ENCODE measurements at regions not wholly inside any gene's neighbourhood (a gene's known extent, or its start where the extent isn't known, plus 50 kb on each side); places are given as distances from the start of the nearest gene placed in this dataset.

GRCh38 chr13:59343993-59344822 lies 819.5 kb downstream of the DIAPH3 start:
- Histone ChIP-seq H3K9me3 (ENCODE audit: insufficient read depth, low read depth, low read length) (no peaks in the 10 kb centered on the region), H3F3A (ENCODE audit: low read depth) (no peaks in the 10 kb centered on the region), H3K4me2 (ENCODE audit: low read depth, low read length, poor library complexity, severe bottlenecking) (no peak overlapping the region), H3K9me2 (replicated peaks; ENCODE audit: low read depth, low read length) (no peaks in the 10 kb centered on the region), H3K27me3 (ENCODE audit: insufficient read depth, low read length, poor library complexity, severe bottlenecking) (no peaks in the 10 kb centered on the region), H3K4me1 (ENCODE audit: insufficient read depth, low read length, poor library complexity, severe bottlenecking) (peaks cover 5% of the 10 kb centered on the region), H4K20me1 (ENCODE audit: insufficient read depth, low read length, poor library complexity, severe bottlenecking) (no peaks in the 10 kb centered on the region), H3K9ac (ENCODE audit: low read depth, low read length, poor library complexity, severe bottlenecking) (no peak overlapping the region), H3K4me3 (ENCODE audit: low read length, poor library complexity, severe bottlenecking) (no peak overlapping the region), H2AFZ (ENCODE audit: low read length) (no peak overlapping the region), H3K36me3 (ENCODE audit: insufficient read depth, low read length) (no peaks in the 10 kb centered on the region), H3K79me2 (ENCODE audit: insufficient read depth, low read length) (no peaks in the 10 kb centered on the region)
- TF ChIP-seq EZH2phosphoT487 (IDR thresholded peaks at IDR 0.05; ENCODE audit: borderline replicate concordance) (no peak), CTCF (conservative IDR thresholded peaks at IDR 0.05; ENCODE audit: low read length) (peak; percentile 24; the same call in 1 of the 2 replicates)

- H4K20me1 ChIP-seq (ENCODE audit: insufficient read depth, low read length, poor library complexity, severe bottlenecking) = no peaks in the 10 kb centered on the region
Observed at GRCh38 chr13:59345311-59345710, 818.4 kb downstream of the DIAPH3 start.

GRCh38 chr13:59346999-59347723 lies 816.6 kb downstream of the DIAPH3 start:
- no peaks in the 10 kb centered on the region for H3K79me2 ChIP-seq (ENCODE audit: insufficient read depth, low read length)
- no peak overlapping the region for H3K9ac ChIP-seq (ENCODE audit: low read depth, low read length, poor library complexity, severe bottlenecking)
- H4K20me1 ChIP-seq (ENCODE audit: insufficient read depth, low read length, poor library complexity, severe bottlenecking) = no peaks in the 10 kb centered on the region
- H3K4me3 ChIP-seq (ENCODE audit: low read length, poor library complexity, severe bottlenecking) = no peak overlapping the region
- H3K4me1 ChIP-seq (ENCODE audit: insufficient read depth, low read length, poor library complexity, severe bottlenecking) = peaks cover 5% of the 10 kb centered on the region
- H2AFZ ChIP-seq (ENCODE audit: low read length) = no peak overlapping the region
- no peak overlapping the region for H3K4me2 ChIP-seq (ENCODE audit: low read depth, low read length, poor library complexity, severe bottlenecking)
- H3K9me3 ChIP-seq (ENCODE audit: insufficient read depth, low read depth, low read length) = no peaks in the 10 kb centered on the region
- H3K36me3 ChIP-seq (ENCODE audit: insufficient read depth, low read length) = no peaks in the 10 kb centered on the region
- H3K9me2 ChIP-seq (replicated peaks; ENCODE audit: low read depth, low read length) = no peaks in the 10 kb centered on the region
- no peaks in the 10 kb centered on the region for H3F3A ChIP-seq (ENCODE audit: low read depth)
- no peaks in the 10 kb centered on the region for H3K27me3 ChIP-seq (ENCODE audit: insufficient read depth, low read length, poor library complexity, severe bottlenecking)
- TF ChIP-seq CTCF (conservative IDR thresholded peaks at IDR 0.05; ENCODE audit: low read length) = no peak
- no peak for TF ChIP-seq EZH2phosphoT487 (IDR thresholded peaks at IDR 0.05; ENCODE audit: borderline replicate concordance)

More at GRCh38 chr13:59345311-59345710, 818.4 kb downstream of the DIAPH3 start:
- Histone ChIP-seq H2AFZ (ENCODE audit: low read length) (no peak overlapping the region), H3K79me2 (ENCODE audit: insufficient read depth, low read length) (no peaks in the 10 kb centered on the region), H3K36me3 (ENCODE audit: insufficient read depth, low read length) (no peaks in the 10 kb centered on the region), H3K9me2 (replicated peaks; ENCODE audit: low read depth, low read length) (no peaks in the 10 kb centered on the region), H3K4me1 (ENCODE audit: insufficient read depth, low read length, poor library complexity, severe bottlenecking) (peaks cover 5% of the 10 kb centered on the region), H3F3A (ENCODE audit: low read depth) (no peaks in the 10 kb centered on the region), H3K4me2 (ENCODE audit: low read depth, low read length, poor library complexity, severe bottlenecking) (no peak overlapping the region), H3K9me3 (ENCODE audit: insufficient read depth, low read depth, low read length) (no peaks in the 10 kb centered on the region), H3K9ac (ENCODE audit: low read depth, low read length, poor library complexity, severe bottlenecking) (no peak overlapping the region), H3K27me3 (ENCODE audit: insufficient read depth, low read length, poor library complexity, severe bottlenecking) (no peaks in the 10 kb centered on the region), H3K4me3 (ENCODE audit: low read length, poor library complexity, severe bottlenecking) (no peak overlapping the region)
- TF ChIP-seq EZH2phosphoT487 (IDR thresholded peaks at IDR 0.05; ENCODE audit: borderline replicate concordance) (no peak), CTCF (conservative IDR thresholded peaks at IDR 0.05; ENCODE audit: low read length) (no peak)
